Mesothelial cell of epicardium (in vitro differentiated cells): ENCODE measurements at regions not wholly inside any gene's neighbourhood (a gene's known extent, or its start where the extent isn't known, plus 50 kb on each side); places are given as distances from the start of the nearest gene placed in this dataset.

Experiments used
- DNase-seq, 2 experiments: peaks; one replicate each; pipeline ENCODE4 v3.0.0; 2021; ENCODE audit warnings: low spot score in 2 of 2; ENCODE audit not compliant: unreplicated experiment in 2 of 2
- H3K27ac Mint-ChIP-seq: 2 replicates; pipeline ENCODE4 v1.8.0; 2021; ENCODE audit warnings: mixed read lengths
- H3K27me3 Mint-ChIP-seq: 2 replicates; pipeline ENCODE4 v1.8.0; 2021; ENCODE audit warnings: low read depth, mixed read lengths
- H3K36me3 Mint-ChIP-seq: 2 replicates; pipeline ENCODE4 v1.8.0; 2021; ENCODE audit warnings: mixed read lengths
- H3K4me1 Mint-ChIP-seq: 2 replicates; pipeline ENCODE4 v1.8.0; 2021; ENCODE audit warnings: mixed read lengths
- H3K4me3 Mint-ChIP-seq: 2 replicates; pipeline ENCODE4 v1.8.0; 2021; ENCODE audit warnings: mild to moderate bottlenecking, moderate library complexity, mixed read lengths
- H3K9me3 Mint-ChIP-seq: 2 replicates; pipeline ENCODE4 v1.8.0; 2021; ENCODE audit warnings: mixed read lengths
- TF ChIP-seq, protein P1 (sequence below): fragments of 200-600 bp; sonication (generic); IDR thresholded peaks from one replicate; pipeline ENCODE4 v1.5.0; 2021; ENCODE audit warnings: antibody characterized with exemption; ENCODE audit not compliant: unreplicated experiment

DNA sequence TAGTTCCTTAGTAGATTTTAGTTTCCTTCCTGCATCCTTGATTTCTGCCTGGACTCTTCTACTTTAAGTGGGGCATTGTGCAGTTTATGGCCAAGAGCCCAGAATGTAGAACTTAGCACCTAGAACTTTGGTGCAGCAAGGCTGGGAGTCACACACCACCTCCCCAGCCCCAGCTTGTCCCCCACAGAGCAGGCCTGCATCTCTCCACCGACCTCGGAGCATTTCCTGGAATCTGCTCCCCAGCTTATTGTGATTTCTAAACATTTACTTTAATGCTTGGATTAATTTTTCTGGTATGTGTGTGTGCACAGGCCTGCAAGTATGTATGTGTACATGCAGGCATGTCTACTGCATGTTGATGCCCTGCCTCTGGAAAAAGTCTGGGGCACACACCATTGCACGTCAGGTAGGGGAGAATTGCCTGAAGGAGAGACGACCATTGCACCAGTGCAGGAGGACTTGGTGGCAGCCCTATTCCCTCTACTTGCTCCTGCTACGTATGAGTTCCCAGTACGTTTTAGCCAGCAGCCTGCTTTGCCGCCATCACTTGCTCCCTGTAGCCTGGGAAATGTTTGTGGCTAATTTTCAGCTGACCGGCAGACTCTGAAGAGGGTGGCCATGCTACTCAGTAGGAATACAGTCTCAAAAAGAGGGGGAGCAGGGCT lies 419.9 kb upstream of the HS6ST1 start:
- Mint-ChIP-seq H3K9me3 (peaks cover 16% of the 10 kb centered on the region), H3K27me3 (no peaks in the 10 kb centered on the region), H3K4me3 (no peak overlapping the region), H3K4me1 (peaks cover 47% of the 10 kb centered on the region), H3K36me3 (peaks cover 12% of the 10 kb centered on the region), H3K27ac (peak overlapping the region; percentile 67)
- TF ChIP-seq, protein P1, sequence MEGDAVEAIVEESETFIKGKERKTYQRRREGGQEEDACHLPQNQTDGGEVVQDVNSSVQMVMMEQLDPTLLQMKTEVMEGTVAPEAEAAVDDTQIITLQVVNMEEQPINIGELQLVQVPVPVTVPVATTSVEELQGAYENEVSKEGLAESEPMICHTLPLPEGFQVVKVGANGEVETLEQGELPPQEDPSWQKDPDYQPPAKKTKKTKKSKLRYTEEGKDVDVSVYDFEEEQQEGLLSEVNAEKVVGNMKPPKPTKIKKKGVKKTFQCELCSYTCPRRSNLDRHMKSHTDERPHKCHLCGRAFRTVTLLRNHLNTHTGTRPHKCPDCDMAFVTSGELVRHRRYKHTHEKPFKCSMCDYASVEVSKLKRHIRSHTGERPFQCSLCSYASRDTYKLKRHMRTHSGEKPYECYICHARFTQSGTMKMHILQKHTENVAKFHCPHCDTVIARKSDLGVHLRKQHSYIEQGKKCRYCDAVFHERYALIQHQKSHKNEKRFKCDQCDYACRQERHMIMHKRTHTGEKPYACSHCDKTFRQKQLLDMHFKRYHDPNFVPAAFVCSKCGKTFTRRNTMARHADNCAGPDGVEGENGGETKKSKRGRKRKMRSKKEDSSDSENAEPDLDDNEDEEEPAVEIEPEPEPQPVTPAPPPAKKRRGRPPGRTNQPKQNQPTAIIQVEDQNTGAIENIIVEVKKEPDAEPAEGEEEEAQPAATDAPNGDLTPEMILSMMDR, result no peak
- DNase-seq, result no peak

GRCh38 chr2:128742467-128742866 lies 423.8 kb upstream of the HS6ST1 start:
- Mint-ChIP-seq H3K4me3 (no peak overlapping the region), H3K9me3 (peaks cover 25% of the 10 kb centered on the region), H3K27ac (peak overlapping the region; percentile 94), H3K36me3 (peaks cover 23% of the 10 kb centered on the region), H3K4me1 (peaks cover 59% of the 10 kb centered on the region), H3K27me3 (no peaks in the 10 kb centered on the region)
- TF ChIP-seq, protein P1, result no peak
- no peak for DNase-seq

- Mint-ChIP-seq H3K4me3 (peak overlapping the region; percentile 12), H3K27ac (peak overlapping the region; percentile 93), H3K36me3 (peaks cover 16% of the 10 kb centered on the region), H3K9me3 (peaks cover 12% of the 10 kb centered on the region), H3K27me3 (no peaks in the 10 kb centered on the region), H3K4me1 (peaks cover 66% of the 10 kb centered on the region)
- DNase-seq, result no peak
- TF ChIP-seq, protein P1, result no peak
These were observed 427.3 kb upstream of the HS6ST1 start for GRCh38 chr2:128745946-128746345.

GRCh38 chr2:128746356-128746755 lies 427.7 kb upstream of the HS6ST1 start:
- H3K36me3 Mint-ChIP-seq, result peaks cover 16% of the 10 kb centered on the region
- peaks cover 12% of the 10 kb centered on the region for H3K9me3 Mint-ChIP-seq
- peaks cover 65% of the 10 kb centered on the region for H3K4me1 Mint-ChIP-seq
- TF ChIP-seq, protein P1, result no peak
- H3K4me3 Mint-ChIP-seq, result peak overlapping the region; percentile 12
- peak; percentile 65 to 72 for DNase-seq
- no peaks in the 10 kb centered on the region for H3K27me3 Mint-ChIP-seq
- H3K27ac Mint-ChIP-seq, result peak overlapping the region; percentile 93

GRCh38 chr2:128748336-128748735 lies 429.7 kb upstream of the HS6ST1 start:
- peak overlapping the region; percentile 70 for H3K27ac Mint-ChIP-seq
- no peak overlapping the region for H3K4me3 Mint-ChIP-seq
- H3K4me1 Mint-ChIP-seq, result peaks cover 70% of the 10 kb centered on the region
- peaks cover 12% of the 10 kb centered on the region for H3K9me3 Mint-ChIP-seq
- peaks cover 16% of the 10 kb centered on the region for H3K36me3 Mint-ChIP-seq
- H3K27me3 Mint-ChIP-seq, result no peaks in the 10 kb centered on the region
- no peak for DNase-seq
- TF ChIP-seq, protein P1, result no peak
